ENCODE measurements at regions not wholly inside any gene's neighbourhood (a gene's known extent, or its start where the extent isn't known, plus 50 kb on each side); places are given as distances from the start of the nearest gene placed in this dataset.

DNA sequence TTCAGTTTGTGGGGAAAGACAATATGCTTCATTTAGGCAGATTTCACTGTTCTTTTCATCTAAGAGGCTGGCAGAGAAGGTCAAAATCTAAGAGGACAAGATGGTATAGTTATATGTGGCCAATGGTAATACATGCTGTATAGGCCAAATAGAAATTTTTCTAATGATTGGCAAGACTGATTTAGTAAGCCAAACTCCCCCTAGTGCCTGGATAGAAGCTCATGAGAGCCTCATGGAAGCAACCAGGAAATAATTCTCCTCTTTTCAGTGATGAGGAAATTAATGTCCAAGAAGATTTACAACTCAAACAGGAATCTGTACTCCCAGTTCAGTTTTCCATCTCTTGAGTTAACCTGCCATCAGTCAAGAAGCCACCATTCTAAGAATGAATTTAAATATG, 253.6 kb upstream of the PHF14 start:
- TF ChIP-seq, protein P1, sequence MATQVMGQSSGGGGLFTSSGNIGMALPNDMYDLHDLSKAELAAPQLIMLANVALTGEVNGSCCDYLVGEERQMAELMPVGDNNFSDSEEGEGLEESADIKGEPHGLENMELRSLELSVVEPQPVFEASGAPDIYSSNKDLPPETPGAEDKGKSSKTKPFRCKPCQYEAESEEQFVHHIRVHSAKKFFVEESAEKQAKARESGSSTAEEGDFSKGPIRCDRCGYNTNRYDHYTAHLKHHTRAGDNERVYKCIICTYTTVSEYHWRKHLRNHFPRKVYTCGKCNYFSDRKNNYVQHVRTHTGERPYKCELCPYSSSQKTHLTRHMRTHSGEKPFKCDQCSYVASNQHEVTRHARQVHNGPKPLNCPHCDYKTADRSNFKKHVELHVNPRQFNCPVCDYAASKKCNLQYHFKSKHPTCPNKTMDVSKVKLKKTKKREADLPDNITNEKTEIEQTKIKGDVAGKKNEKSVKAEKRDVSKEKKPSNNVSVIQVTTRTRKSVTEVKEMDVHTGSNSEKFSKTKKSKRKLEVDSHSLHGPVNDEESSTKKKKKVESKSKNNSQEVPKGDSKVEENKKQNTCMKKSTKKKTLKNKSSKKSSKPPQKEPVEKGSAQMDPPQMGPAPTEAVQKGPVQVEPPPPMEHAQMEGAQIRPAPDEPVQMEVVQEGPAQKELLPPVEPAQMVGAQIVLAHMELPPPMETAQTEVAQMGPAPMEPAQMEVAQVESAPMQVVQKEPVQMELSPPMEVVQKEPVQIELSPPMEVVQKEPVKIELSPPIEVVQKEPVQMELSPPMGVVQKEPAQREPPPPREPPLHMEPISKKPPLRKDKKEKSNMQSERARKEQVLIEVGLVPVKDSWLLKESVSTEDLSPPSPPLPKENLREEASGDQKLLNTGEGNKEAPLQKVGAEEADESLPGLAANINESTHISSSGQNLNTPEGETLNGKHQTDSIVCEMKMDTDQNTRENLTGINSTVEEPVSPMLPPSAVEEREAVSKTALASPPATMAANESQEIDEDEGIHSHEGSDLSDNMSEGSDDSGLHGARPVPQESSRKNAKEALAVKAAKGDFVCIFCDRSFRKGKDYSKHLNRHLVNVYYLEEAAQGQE (IDR thresholded peaks at IDR 0.05; ENCODE audit: low read depth): no peak
- TF ChIP-seq TCF12 (IDR thresholded peaks at IDR 0.05; ENCODE audit: low read depth) (no peak), FOXM1 (IDR thresholded peaks at IDR 0.05; ENCODE audit: borderline replicate concordance, low read depth) (no peak), CREB1 (IDR thresholded peaks at IDR 0.05; ENCODE audit: low read depth) (no peak), RAD21 (IDR thresholded peaks at IDR 0.05; ENCODE audit: low read depth) (no peak), YY1 (IDR thresholded peaks at IDR 0.05; ENCODE audit: low read depth) (no peak), EGR1 (IDR thresholded peaks at IDR 0.05) (no peak), TEAD4 (IDR thresholded peaks at IDR 0.05) (no peak)
- TF ChIP-seq, protein P2, sequence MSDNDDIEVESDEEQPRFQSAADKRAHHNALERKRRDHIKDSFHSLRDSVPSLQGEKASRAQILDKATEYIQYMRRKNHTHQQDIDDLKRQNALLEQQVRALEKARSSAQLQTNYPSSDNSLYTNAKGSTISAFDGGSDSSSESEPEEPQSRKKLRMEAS (IDR thresholded peaks at IDR 0.05): no peak

DNA sequence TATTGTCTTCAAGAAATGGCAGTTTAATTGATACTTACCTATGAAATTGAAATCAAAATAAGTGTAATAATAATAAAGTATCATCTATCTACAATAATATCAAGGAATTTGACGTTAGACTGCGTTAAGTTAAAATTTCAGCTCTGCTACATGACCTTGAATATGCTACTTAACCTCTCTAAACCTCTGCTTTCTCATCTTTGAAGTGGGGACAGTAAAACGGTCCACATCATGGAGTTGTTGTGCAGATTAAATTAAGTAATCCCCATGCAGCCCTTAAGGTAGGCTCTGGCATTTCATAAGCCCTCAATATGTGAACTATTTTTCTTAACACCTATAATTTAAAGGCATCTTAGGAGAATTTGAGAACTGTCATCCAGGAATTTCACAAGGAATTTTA, 252.4 kb upstream of the PHF14 start:
- TF ChIP-seq EP300 (IDR thresholded peaks at IDR 0.05; ENCODE audit: borderline replicate concordance): no peak
- TF ChIP-seq EGR1 (IDR thresholded peaks at IDR 0.05): no peak
- TF ChIP-seq NFIC (IDR thresholded peaks at IDR 0.05): no peak
- no peak for TF ChIP-seq TEAD4 (IDR thresholded peaks at IDR 0.05)
- TF ChIP-seq, protein P2 (IDR thresholded peaks at IDR 0.05): no peak
- no peak for TF ChIP-seq TCF12 (IDR thresholded peaks at IDR 0.05; ENCODE audit: low read depth)
- TF ChIP-seq TAF1 (IDR thresholded peaks at IDR 0.05; ENCODE audit: low read depth): no peak

DNA sequence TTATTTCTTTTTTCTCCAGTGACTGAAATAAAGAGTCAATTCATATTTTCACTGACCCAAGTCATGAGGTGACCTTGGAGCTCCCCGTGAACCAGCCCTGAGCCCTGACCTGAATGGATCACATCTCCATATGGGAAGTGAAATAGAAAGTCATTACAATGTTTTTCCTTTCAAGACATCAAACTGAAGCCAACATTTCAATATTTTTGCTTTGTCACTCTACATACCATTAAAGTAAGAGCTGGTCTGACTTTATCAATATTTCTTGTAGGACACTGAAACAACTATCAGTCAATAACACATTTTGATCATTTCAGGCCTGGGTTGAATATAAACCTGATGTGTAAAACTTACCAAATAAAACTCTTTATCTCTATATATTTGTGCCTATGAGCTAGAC, 249.8 kb upstream of the PHF14 start:
- no peak for TF ChIP-seq EGR1 (IDR thresholded peaks at IDR 0.05)
- TF ChIP-seq TCF12 (IDR thresholded peaks at IDR 0.05; ENCODE audit: low read depth): no peak
- TF ChIP-seq, protein P2 (IDR thresholded peaks at IDR 0.05): no peak
- TF ChIP-seq YY1 (IDR thresholded peaks at IDR 0.05; ENCODE audit: low read depth): no peak
- TF ChIP-seq EP300 (IDR thresholded peaks at IDR 0.05; ENCODE audit: borderline replicate concordance): no peak
- TF ChIP-seq CREB1 (IDR thresholded peaks at IDR 0.05; ENCODE audit: low read depth): no peak
- TF ChIP-seq, protein P1 (IDR thresholded peaks at IDR 0.05; ENCODE audit: low read depth): no peak
- no peak for TF ChIP-seq ZBTB7A (IDR thresholded peaks at IDR 0.05; ENCODE audit: low read depth)
- TF ChIP-seq, protein P3, sequence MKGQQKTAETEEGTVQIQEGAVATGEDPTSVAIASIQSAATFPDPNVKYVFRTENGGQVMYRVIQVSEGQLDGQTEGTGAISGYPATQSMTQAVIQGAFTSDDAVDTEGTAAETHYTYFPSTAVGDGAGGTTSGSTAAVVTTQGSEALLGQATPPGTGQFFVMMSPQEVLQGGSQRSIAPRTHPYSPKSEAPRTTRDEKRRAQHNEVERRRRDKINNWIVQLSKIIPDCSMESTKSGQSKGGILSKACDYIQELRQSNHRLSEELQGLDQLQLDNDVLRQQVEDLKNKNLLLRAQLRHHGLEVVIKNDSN (IDR thresholded peaks at IDR 0.05): no peak
- no peak for TF ChIP-seq NFIC (IDR thresholded peaks at IDR 0.05)
- TF ChIP-seq RAD21 (IDR thresholded peaks at IDR 0.05; ENCODE audit: low read depth): no peak
- no peak for TF ChIP-seq FOXM1 (IDR thresholded peaks at IDR 0.05; ENCODE audit: borderline replicate concordance, low read depth)
- TF ChIP-seq TEAD4 (IDR thresholded peaks at IDR 0.05): no peak

DNA sequence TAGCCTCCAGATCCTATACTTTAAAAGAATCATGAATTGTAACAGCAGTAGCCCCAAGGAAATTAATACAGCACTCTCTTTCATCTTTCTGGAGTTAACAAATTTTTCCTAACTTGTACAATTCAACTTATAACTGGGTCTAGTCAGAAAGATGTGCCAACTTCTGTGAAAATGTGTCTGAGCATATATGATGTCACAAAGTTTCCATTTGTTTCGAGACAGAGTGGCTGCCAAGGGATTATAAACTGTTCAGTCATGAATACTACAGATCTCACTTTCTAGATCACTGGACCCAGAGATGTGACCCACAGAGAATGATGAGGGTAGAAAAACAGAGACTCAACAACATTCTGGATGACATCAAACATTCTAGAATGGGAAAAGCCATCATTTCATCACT, 249.2 kb upstream of the PHF14 start:
- TF ChIP-seq ZBTB7A (IDR thresholded peaks at IDR 0.05; ENCODE audit: low read depth): no peak
- TF ChIP-seq FOXM1 (IDR thresholded peaks at IDR 0.05; ENCODE audit: borderline replicate concordance, low read depth): no peak
- TF ChIP-seq, protein P2 (IDR thresholded peaks at IDR 0.05): no peak
- no peak for TF ChIP-seq CREB1 (IDR thresholded peaks at IDR 0.05; ENCODE audit: low read depth)
- no peak for TF ChIP-seq TAF1 (IDR thresholded peaks at IDR 0.05; ENCODE audit: low read depth)
- no peak for TF ChIP-seq RAD21 (IDR thresholded peaks at IDR 0.05; ENCODE audit: low read depth)

DNA sequence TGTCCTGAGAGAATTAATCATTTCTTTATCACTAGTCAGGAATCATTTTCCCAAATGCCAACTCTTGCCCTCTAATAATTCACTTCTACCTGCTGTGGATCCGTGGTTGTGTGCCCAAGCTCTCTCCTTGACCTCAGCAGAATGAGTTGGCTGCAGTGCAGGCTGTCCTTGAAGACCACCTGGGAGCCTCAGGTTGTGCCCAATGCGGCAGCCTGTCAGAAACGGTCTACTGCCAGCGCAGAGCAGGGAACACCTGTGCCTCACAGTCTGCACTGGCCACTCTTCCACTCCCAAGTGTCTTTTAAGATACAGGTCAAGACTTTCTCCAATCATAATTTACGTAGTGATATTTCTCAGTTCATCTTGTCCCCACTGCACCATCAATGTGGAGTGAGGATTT, 246.0 kb upstream of the PHF14 start:
- TF ChIP-seq YY1 (IDR thresholded peaks at IDR 0.05; ENCODE audit: low read depth) (no peak), TAF1 (IDR thresholded peaks at IDR 0.05; ENCODE audit: low read depth) (no peak), CEBPB (IDR thresholded peaks at IDR 0.05) (no peak)
- TF ChIP-seq, protein P3 (IDR thresholded peaks at IDR 0.05): no peak

DNA sequence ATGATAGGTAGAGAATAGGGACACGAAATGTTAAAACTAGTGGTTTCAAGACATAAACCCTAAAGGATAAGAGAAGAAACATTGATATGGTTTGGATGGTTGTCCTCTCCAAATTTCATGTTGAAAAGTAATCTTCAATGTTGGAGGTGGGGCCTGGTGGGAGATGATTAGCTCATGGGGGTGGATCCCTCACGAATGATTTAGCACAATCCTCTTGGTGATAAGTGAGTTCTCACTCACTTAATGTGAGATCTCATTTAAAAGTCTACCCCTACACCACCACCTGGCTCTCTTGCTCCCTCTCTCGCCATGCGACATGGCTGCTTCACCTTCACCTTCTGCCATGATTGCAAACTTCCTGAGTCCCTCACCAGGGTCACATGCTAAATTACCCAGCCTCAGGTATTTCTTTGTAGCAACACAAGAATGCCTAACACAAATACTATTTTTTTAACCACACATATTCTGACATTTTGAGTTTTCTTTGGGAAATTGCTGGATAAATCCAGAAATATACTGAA, 242.4 kb upstream of the PHF14 start:
- TF ChIP-seq TAF1 (IDR thresholded peaks at IDR 0.05; ENCODE audit: low read depth) (no peak), EP300 (IDR thresholded peaks at IDR 0.05; ENCODE audit: borderline replicate concordance) (no peak)

Data from Ishikawa (cell line).